IMR-90 (cell line): ENCODE measurements at regions not wholly inside any gene's neighbourhood (a gene's known extent, or its start where the extent isn't known, plus 50 kb on each side); places are given as distances from the start of the nearest gene placed in this dataset.
"Not testable (repeated sequence)": the region's sequence is repeated elsewhere in the genome, so short reads cannot be mapped to it uniquely, and the experiment has no call there.

Experiments
- BHLHE40 ChIP-seq: fragments of 150-350 bp; IDR thresholded peaks from 2 replicates; pipeline ENCODE4 v1.6.1; 2016; ENCODE audit warnings: mild to moderate bottlenecking, low read depth, low read length
- CEBPB ChIP-seq: IDR thresholded peaks from 2 replicates; pipeline ENCODE4 v1.6.1; 2012; ENCODE audit warnings: low read depth, low read length, improper control_type of control experiment
- CHD1 ChIP-seq: IDR thresholded peaks from 2 replicates; pipeline ENCODE4 v1.6.1; 2012; ENCODE audit warnings: low read depth, low read length, improper control_type of control experiment
- CTCF ChIP-seq: conservative IDR thresholded peaks from 2 replicates; pipeline ENCODE4 v1.5.1; 2012; ENCODE audit warnings: mild to moderate bottlenecking, low read depth, low read length, improper control_type of control experiment
- RAD21 ChIP-seq: IDR thresholded peaks from 2 replicates; pipeline ENCODE4 v1.6.1; 2012; ENCODE audit warnings: low read length, improper control_type of control experiment

- TF ChIP-seq CTCF, CEBPB, CHD1, RAD21, BHLHE40: not testable (repeated sequence)
These were observed 89.3 kb downstream of the CDRT15L2 start for GRCh38 chr17:20668868-20669267.
